Smooth muscle cell (in vitro differentiated cells): ENCODE measurements at regions not wholly inside any gene's neighbourhood (a gene's known extent, or its start where the extent isn't known, plus 50 kb on each side); places are given as distances from the start of the nearest gene placed in this dataset.

Experiments used
- DNase-seq: peaks from one replicate; lab custom pipeline; 2025; ENCODE audit not compliant: unreplicated experiment; lab: John Stamatoyannopoulos, UW
- H2AFZ ChIP-seq: fragments of 200-600 bp; sonication (generic); 2 replicates; pipeline ENCODE4 v1.6.0; 2016; ENCODE audit warnings: antibody characterized with exemption, low read depth, mild to moderate bottlenecking
- H3F3A ChIP-seq: fragments of 200-600 bp; sonication (generic); 2 replicates; pipeline ENCODE4 v1.6.0; 2017; ENCODE audit warnings: antibody characterized with exemption, low read depth
- H3K27ac ChIP-seq: fragments of 200-600 bp; sonication (generic); 2 replicates; pipeline ENCODE4 v1.5.1; 2016; ENCODE audit warnings: low read depth, mild to moderate bottlenecking
- H3K27me3 ChIP-seq: fragments of 200-600 bp; sonication (generic); 2 replicates; pipeline ENCODE4 v1.6.1; 2016; ENCODE audit warnings: low read depth, mild to moderate bottlenecking
- H3K36me3 ChIP-seq: fragments of 200-600 bp; sonication (generic); 2 replicates; pipeline ENCODE4 v1.5.1; 2016; ENCODE audit warnings: low read depth
- H3K4me1 ChIP-seq: fragments of 200-600 bp; sonication (generic); 2 replicates; pipeline ENCODE4 v1.5.1; 2016; ENCODE audit warnings: low read depth
- H3K4me2 ChIP-seq: fragments of 200-600 bp; sonication (generic); 2 replicates; pipeline ENCODE4 v1.6.0; 2016; ENCODE audit warnings: mild to moderate bottlenecking
- H3K4me3 ChIP-seq: fragments of 200-600 bp; sonication (generic); 2 replicates; pipeline ENCODE4 v1.5.1; 2016; ENCODE audit warnings: mild to moderate bottlenecking
- H3K79me2 ChIP-seq: fragments of 200-600 bp; sonication (generic); 2 replicates; pipeline ENCODE4 v1.6.0; 2016; ENCODE audit warnings: low read depth, mild to moderate bottlenecking
- H3K9ac ChIP-seq: fragments of 200-600 bp; sonication (generic); 2 replicates; pipeline ENCODE4 v1.6.0; 2016; ENCODE audit warnings: low read depth
- H3K9me3 ChIP-seq: fragments of 200-600 bp; sonication (generic); replicated peaks from 2 replicates; pipeline ENCODE4 v1.5.1; 2016; ENCODE audit warnings: low read depth
- H4K20me1 ChIP-seq: fragments of 200-600 bp; sonication (generic); 2 replicates; pipeline ENCODE4 v1.6.0; 2016; ENCODE audit warnings: low read depth
- CTCF ChIP-seq: fragments of 200-600 bp; sonication (generic); IDR thresholded peaks from 2 replicates; pipeline ENCODE4 v1.5.1; 2017; ENCODE audit warnings: borderline replicate concordance, mild to moderate bottlenecking, antibody characterized with exemption; ENCODE audit not compliant: insufficient read depth, poor library complexity, severe bottlenecking
- WGBS: methylation state at CpG from one replicate; pipeline ENCODE4 v1.1.7; 2016; ENCODE audit warnings: low lambda C conversion rate; 5-methylcytosine and 5-hydroxymethylcytosine counted together

- no peak overlapping the region for H3K4me2 ChIP-seq
- TF ChIP-seq CTCF, result no peak
Measured at GRCh38 chr4:128654465-128654864, 155.0 kb upstream of the JADE1 start.

GRCh38 chr4:128653527-128654444, 155.7 kb upstream of the JADE1 start:
- Histone ChIP-seq H3F3A (peaks cover 10% of the 10 kb centered on the region), H3K27me3 (no peaks in the 10 kb centered on the region), H3K36me3 (no peaks in the 10 kb centered on the region), H3K4me2 (peak overlapping the region; percentile 58), H3K9me3 (no peaks in the 10 kb centered on the region), H4K20me1 (no peaks in the 10 kb centered on the region), H3K4me3 (peak overlapping the region; percentile 9), H3K27ac (peak overlapping the region; percentile 16), H3K79me2 (no peaks in the 10 kb centered on the region), H2AFZ (peak overlapping the region; percentile 42), H3K9ac (no peak overlapping the region), H3K4me1 (peaks cover 15% of the 10 kb centered on the region)
- WGBS, result 26% methylated on average over 8 of the region's 8 CpGs
- peak; percentile 7 for DNase-seq
- no peak for TF ChIP-seq CTCF

More at GRCh38 chr4:128654465-128654864, 155.0 kb upstream of the JADE1 start:
- Histone ChIP-seq H3K79me2 (no peaks in the 10 kb centered on the region), H3K27me3 (no peaks in the 10 kb centered on the region), H4K20me1 (no peaks in the 10 kb centered on the region), H3K36me3 (no peaks in the 10 kb centered on the region), H3K9ac (no peak overlapping the region), H3K27ac (no peak overlapping the region), H3K9me3 (no peaks in the 10 kb centered on the region), H2AFZ (no peak overlapping the region), H3F3A (peaks cover 10% of the 10 kb centered on the region), H3K4me1 (peaks cover 15% of the 10 kb centered on the region), H3K4me3 (no peak overlapping the region)
- DNase-seq, result no peak
- WGBS, result 96% methylated on average over 3 of the region's 3 CpGs

- no peaks in the 10 kb centered on the region for H3K36me3 ChIP-seq
- no peak overlapping the region for H3K4me2 ChIP-seq
- no peak for DNase-seq
- peak overlapping the region; percentile 11 for H2AFZ ChIP-seq
- no peak for TF ChIP-seq CTCF
- no peak overlapping the region for H3K4me3 ChIP-seq
- no peaks in the 10 kb centered on the region for H3K27me3 ChIP-seq
- H3K9me3 ChIP-seq, result no peaks in the 10 kb centered on the region
- peaks cover 15% of the 10 kb centered on the region for H3K4me1 ChIP-seq
- no peak overlapping the region for H3K27ac ChIP-seq
- no peak overlapping the region for H3K9ac ChIP-seq
- H3K79me2 ChIP-seq, result no peaks in the 10 kb centered on the region
- peaks cover 10% of the 10 kb centered on the region for H3F3A ChIP-seq
- no peaks in the 10 kb centered on the region for H4K20me1 ChIP-seq
- WGBS, result 35% methylated on average over 1 of the region's 1 CpG
Measured at GRCh38 chr4:128649575-128650205, 159.8 kb upstream of the JADE1 start.
